ENCODE measurements at regions not wholly inside any gene's neighbourhood (a gene's known extent, or its start where the extent isn't known, plus 50 kb on each side); places are given as distances from the start of the nearest gene placed in this dataset.

DNA sequence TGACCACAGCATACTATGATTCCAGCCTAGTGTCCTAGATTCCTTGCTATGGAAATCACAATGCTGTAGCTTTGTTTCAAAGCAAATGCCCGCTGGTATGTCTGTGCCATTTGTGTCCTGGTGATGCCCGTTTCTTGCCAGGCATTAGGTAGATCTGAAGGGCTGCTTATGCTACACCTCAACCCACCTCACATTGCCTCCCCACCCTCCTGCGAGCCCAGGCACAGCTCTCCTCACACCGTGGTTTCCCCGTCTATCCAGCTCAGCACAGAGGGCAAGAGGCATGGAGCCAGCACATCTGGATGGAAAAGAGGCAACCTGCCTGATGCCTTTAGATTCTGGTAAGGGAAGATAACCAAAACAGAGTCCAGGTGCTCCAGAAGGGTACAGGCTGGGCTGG lies 307.4 kb upstream of the B3GAT1 start:
- TF ChIP-seq, protein P1, sequence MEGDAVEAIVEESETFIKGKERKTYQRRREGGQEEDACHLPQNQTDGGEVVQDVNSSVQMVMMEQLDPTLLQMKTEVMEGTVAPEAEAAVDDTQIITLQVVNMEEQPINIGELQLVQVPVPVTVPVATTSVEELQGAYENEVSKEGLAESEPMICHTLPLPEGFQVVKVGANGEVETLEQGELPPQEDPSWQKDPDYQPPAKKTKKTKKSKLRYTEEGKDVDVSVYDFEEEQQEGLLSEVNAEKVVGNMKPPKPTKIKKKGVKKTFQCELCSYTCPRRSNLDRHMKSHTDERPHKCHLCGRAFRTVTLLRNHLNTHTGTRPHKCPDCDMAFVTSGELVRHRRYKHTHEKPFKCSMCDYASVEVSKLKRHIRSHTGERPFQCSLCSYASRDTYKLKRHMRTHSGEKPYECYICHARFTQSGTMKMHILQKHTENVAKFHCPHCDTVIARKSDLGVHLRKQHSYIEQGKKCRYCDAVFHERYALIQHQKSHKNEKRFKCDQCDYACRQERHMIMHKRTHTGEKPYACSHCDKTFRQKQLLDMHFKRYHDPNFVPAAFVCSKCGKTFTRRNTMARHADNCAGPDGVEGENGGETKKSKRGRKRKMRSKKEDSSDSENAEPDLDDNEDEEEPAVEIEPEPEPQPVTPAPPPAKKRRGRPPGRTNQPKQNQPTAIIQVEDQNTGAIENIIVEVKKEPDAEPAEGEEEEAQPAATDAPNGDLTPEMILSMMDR (conservative IDR thresholded peaks at IDR 0.05; ENCODE audit: low read length) = no peak
- no peak for TF ChIP-seq EZH2phosphoT487 (IDR thresholded peaks at IDR 0.05; ENCODE audit: borderline replicate concordance)

Measured in Loucy (cell line).